Naive thymus-derived CD4-positive, alpha-beta T cell (primary cell): ENCODE measurements at regions not wholly inside any gene's neighbourhood (a gene's known extent, or its start where the extent isn't known, plus 50 kb on each side); places are given as distances from the start of the nearest gene placed in this dataset.

Experiments
- ATAC-seq: fragments of 150-1000 bp; cut with Tn5 transposase; 2 replicates; pipeline ENCODE4 v1.10.0; 2021; ENCODE audit warnings: mild to moderate bottlenecking, moderate library complexity
- CTCF ChIA-PET: fragments of 350-600 bp; sonication (Branson Sonifier 250); formaldehyde crosslinking; loops from one replicate; lab custom pipeline; 2021; ENCODE audit warnings: antibody characterized with exemption; lab: Charles Lee
- POLR2A ChIA-PET: fragments of 350-600 bp; sonication (Branson Sonifier 250); formaldehyde crosslinking; loops from one replicate; lab custom pipeline; 2021; ENCODE audit warnings: antibody characterized with exemption, inconsistent platforms; lab: Charles Lee
- DNase-seq, 9 donors: peaks; one replicate each; pipeline versions ENCODE4 v3.0.0 to v3.0.0-alpha.2; 2020 to 2022; ENCODE audit warnings: mixed read lengths in 1 of 9
- H3K27ac ChIP-seq: one replicate; pipeline ENCODE4 v1.7.0; 2013; ENCODE audit warnings: mild to moderate bottlenecking, low read depth, low read length, moderate library complexity
- H3K27me3 ChIP-seq, 2 donors: one replicate each; pipeline ENCODE4 v1.7.0; 2013; ENCODE audit warnings: low read length in 2 of 2, mild to moderate bottlenecking in 2 of 2, moderate library complexity in 2 of 2; ENCODE audit not compliant: control insufficient read depth in 2 of 2, insufficient read depth in 2 of 2
- H3K36me3 ChIP-seq, 3 experiments: 1 replicate in 2 of 3; 2 replicates in 1 of 3; pipeline ENCODE4 v1.7.0; 2013; ENCODE audit warnings: low read length in 3 of 3, mild to moderate bottlenecking in 3 of 3, moderate library complexity in 1 of 3; ENCODE audit not compliant: insufficient read depth in 3 of 3, control insufficient read depth in 2 of 3
- H3K4me1 ChIP-seq, 2 donors: one replicate each; pipeline ENCODE4 v1.7.0; 2013; ENCODE audit warnings: low read length in 2 of 2, mild to moderate bottlenecking in 2 of 2, moderate library complexity in 1 of 2; ENCODE audit not compliant: control insufficient read depth in 2 of 2, insufficient read depth in 2 of 2
- H3K4me3 ChIP-seq: 2 replicates; pipeline ENCODE4 v1.7.0; 2013; ENCODE audit warnings: mild to moderate bottlenecking, low read length
- H3K9me3 ChIP-seq, 3 experiments: 1 replicate in 2 of 3; 2 replicates in 1 of 3; pipeline ENCODE4 v1.7.0; 2013; ENCODE audit warnings: low read length in 3 of 3; ENCODE audit not compliant: control insufficient read depth in 2 of 3
- H3K27ac Mint-ChIP-seq, 9 donors: one replicate each; pipeline ENCODE4 v1.8.0; 2020 to 2022; ENCODE audit warnings: mixed read lengths in 9 of 9, mild to moderate bottlenecking in 8 of 9, moderate library complexity in 5 of 9, inconsistent platforms in 2 of 9
- H3K27me3 Mint-ChIP-seq, 5 donors: one replicate each; pipeline ENCODE4 v1.8.0; 2021 to 2022; ENCODE audit warnings: mixed read lengths in 5 of 5, mild to moderate bottlenecking in 1 of 5
- H3K36me3 Mint-ChIP-seq, 5 donors: one replicate each; pipeline ENCODE4 v1.8.0; 2020 to 2022; ENCODE audit warnings: mixed read lengths in 5 of 5, mild to moderate bottlenecking in 3 of 5, inconsistent platforms in 1 of 5
- H3K4me1 Mint-ChIP-seq, 7 donors: one replicate each; pipeline ENCODE4 v1.8.0; 2020 to 2022; ENCODE audit warnings: mixed read lengths in 7 of 7, mild to moderate bottlenecking in 3 of 7, inconsistent platforms in 1 of 7
- H3K4me3 Mint-ChIP-seq, 10 donors: one replicate each; pipeline ENCODE4 v1.8.0; 2020 to 2022; ENCODE audit warnings: mild to moderate bottlenecking in 10 of 10, mixed read lengths in 10 of 10, moderate library complexity in 6 of 10, inconsistent platforms in 2 of 10
- H3K9me3 Mint-ChIP-seq, 11 donors: one replicate each; pipeline ENCODE4 v1.8.0; 2020 to 2022; ENCODE audit warnings: mixed read lengths in 11 of 11, mild to moderate bottlenecking in 4 of 11, inconsistent platforms in 1 of 11, moderate library complexity in 1 of 11
- intact Hi-C, 2 donors: fragments of 100-400 bp; cut with micrococcal nuclease; formaldehyde crosslinking; loops; one replicate each; pipeline ENCODE4 v1.15.1; 2023

GRCh38 chr2:34373586-34374233 lies 774.6 kb upstream of the FAM98A start:
- Mint-ChIP-seq H3K4me1 (no peaks in the 10 kb centered on the region), H3K27me3 (no peaks in the 10 kb centered on the region), H3K4me3 (no peak overlapping the region), H3K36me3 (no peaks in the 10 kb centered on the region), H3K9me3 (peaks cover 0 to 17% (median 3%) of the 10 kb centered on the region in 11 donors), H3K27ac (no peak overlapping the region)
- intact Hi-C loops: no loop called here
- ChIA-PET CTCF (no interaction called here), POLR2A (no interaction called here)
- no peak overlapping the region for H3K27ac ChIP-seq
- H3K36me3 ChIP-seq: no peaks in the 10 kb centered on the region
- ATAC-seq (no peak), DNase-seq (no peak)
- H3K4me3 ChIP-seq: no peak overlapping the region
- no peaks in the 10 kb centered on the region for H3K4me1 ChIP-seq
- H3K9me3 ChIP-seq: no peaks in the 10 kb centered on the region
- H3K27me3 ChIP-seq: no peaks in the 10 kb centered on the region

- ATAC-seq (no peak), DNase-seq (no peak)
- Histone ChIP-seq H3K9me3 (no peaks in the 10 kb centered on the region), H3K4me3 (no peak overlapping the region), H3K4me1 (no peaks in the 10 kb centered on the region), H3K27me3 (no peaks in the 10 kb centered on the region), H3K27ac (no peak overlapping the region), H3K36me3 (no peaks in the 10 kb centered on the region)
- Mint-ChIP-seq H3K36me3 (no peaks in the 10 kb centered on the region), H3K27ac (no peak overlapping the region), H3K4me3 (no peak overlapping the region), H3K9me3 (peaks cover 0 to 17% (median 3%) of the 10 kb centered on the region in 11 donors), H3K27me3 (no peaks in the 10 kb centered on the region), H3K4me1 (no peaks in the 10 kb centered on the region)
- intact Hi-C loops: no loop called here
- ChIA-PET CTCF (no interaction called here), POLR2A (no interaction called here)
Measured at GRCh38 chr2:34372967-34373366, 773.9 kb upstream of the FAM98A start.

GRCh38 chr2:34371711-34372110 lies 772.6 kb upstream of the FAM98A start:
- no peak overlapping the region for H3K4me3 ChIP-seq
- no peaks in the 10 kb centered on the region for H3K4me1 ChIP-seq
- ChIA-PET POLR2A (no interaction called here), CTCF (no interaction called here)
- no peak overlapping the region for H3K27ac ChIP-seq
- Mint-ChIP-seq H3K27ac (no peak overlapping the region), H3K27me3 (no peaks in the 10 kb centered on the region), H3K9me3 (peaks cover 0 to 13% (median 0%) of the 10 kb centered on the region in 11 donors), H3K36me3 (no peaks in the 10 kb centered on the region), H3K4me1 (no peaks in the 10 kb centered on the region), H3K4me3 (no peak overlapping the region)
- no peaks in the 10 kb centered on the region for H3K27me3 ChIP-seq
- no peaks in the 10 kb centered on the region for H3K36me3 ChIP-seq
- DNase-seq (no peak), ATAC-seq (no peak)
- intact Hi-C loops: no loop called here
- H3K9me3 ChIP-seq: no peaks in the 10 kb centered on the region

GRCh38 chr2:34368304-34368703 lies 769.2 kb upstream of the FAM98A start:
- CTCF ChIA-PET: interaction anchor here (0.6 kb wide), 1 partner anchor 22 kb away, joined by 3 read pairs; no protein-coding TSS in a partner anchor
- H3K4me1 ChIP-seq: no peaks in the 10 kb centered on the region
- no peak overlapping the region for H3K27ac ChIP-seq
- no peaks in the 10 kb centered on the region for H3K36me3 ChIP-seq
- Mint-ChIP-seq H3K4me1 (no peaks in the 10 kb centered on the region), H3K27ac (no peak overlapping the region), H3K4me3 (no peak overlapping the region), H3K27me3 (no peaks in the 10 kb centered on the region), H3K9me3 (peaks cover 0 to 8% (median 0%) of the 10 kb centered on the region in 11 donors), H3K36me3 (no peaks in the 10 kb centered on the region)
- ATAC-seq (no peak), DNase-seq (no peak)
- intact Hi-C loops: no loop called here
- POLR2A ChIA-PET: no interaction called here
- H3K9me3 ChIP-seq: no peaks in the 10 kb centered on the region
- no peaks in the 10 kb centered on the region for H3K27me3 ChIP-seq
- H3K4me3 ChIP-seq: no peak overlapping the region

GRCh38 chr2:34365932-34366331 lies 766.8 kb upstream of the FAM98A start:
- H3K4me1 Mint-ChIP-seq: no peaks in the 10 kb centered on the region
- no peak overlapping the region for H3K27ac Mint-ChIP-seq
- Histone ChIP-seq H3K27ac (no peak overlapping the region), H3K9me3 (no peaks in the 10 kb centered on the region), H3K36me3 (no peaks in the 10 kb centered on the region), H3K4me3 (no peak overlapping the region), H3K4me1 (no peaks in the 10 kb centered on the region), H3K27me3 (no peaks in the 10 kb centered on the region)
- H3K4me3 Mint-ChIP-seq: no peak overlapping the region
- DNase-seq (no peak), ATAC-seq (no peak)
- no peaks in the 10 kb centered on the region for H3K27me3 Mint-ChIP-seq
- POLR2A ChIA-PET: no interaction called here
- intact Hi-C loops: no loop called here
- H3K9me3 Mint-ChIP-seq: peaks cover 0 to 4% (median 0%) of the 10 kb centered on the region in 11 donors
- no peaks in the 10 kb centered on the region for H3K36me3 Mint-ChIP-seq
- CTCF ChIA-PET: no interaction called here

- intact Hi-C loops: no loop called here
Measured at GRCh38 chr2:34365512-34365911, 766.4 kb upstream of the FAM98A start.

GRCh38 chr2:34353509-34354113 lies 754.5 kb upstream of the FAM98A start:
- no peak for ATAC-seq
- Histone ChIP-seq H3K4me1 (no peaks in the 10 kb centered on the region), H3K27me3 (no peaks in the 10 kb centered on the region), H3K27ac (no peak overlapping the region), H3K9me3 (no peaks in the 10 kb centered on the region), H3K4me3 (no peak overlapping the region), H3K36me3 (no peaks in the 10 kb centered on the region)
- H3K27ac Mint-ChIP-seq: no peak overlapping the region
- no peak overlapping the region for H3K4me3 Mint-ChIP-seq
- no peaks in the 10 kb centered on the region for H3K27me3 Mint-ChIP-seq
- ChIA-PET POLR2A (no interaction called here), CTCF (no interaction called here)
- no peak for DNase-seq
- H3K9me3 Mint-ChIP-seq: peaks cover 0 to 4% (median 0%) of the 10 kb centered on the region in 11 donors
- H3K36me3 Mint-ChIP-seq: no peaks in the 10 kb centered on the region
- no peaks in the 10 kb centered on the region for H3K4me1 Mint-ChIP-seq
- intact Hi-C loops: no loop called here

More at GRCh38 chr2:34365512-34365911, 766.4 kb upstream of the FAM98A start:
- H3K4me3 Mint-ChIP-seq: no peak overlapping the region
- no peaks in the 10 kb centered on the region for H3K4me1 Mint-ChIP-seq
- ChIA-PET POLR2A (no interaction called here), CTCF (no interaction called here)
- peaks cover 0 to 4% (median 0%) of the 10 kb centered on the region in 11 donors for H3K9me3 Mint-ChIP-seq
- H3K36me3 Mint-ChIP-seq: no peaks in the 10 kb centered on the region
- no peak for ATAC-seq
- Histone ChIP-seq H3K4me1 (no peaks in the 10 kb centered on the region), H3K36me3 (no peaks in the 10 kb centered on the region), H3K27ac (no peak overlapping the region), H3K27me3 (no peaks in the 10 kb centered on the region), H3K9me3 (no peaks in the 10 kb centered on the region), H3K4me3 (no peak overlapping the region)
- no peak overlapping the region for H3K27ac Mint-ChIP-seq
- no peak for DNase-seq
- no peaks in the 10 kb centered on the region for H3K27me3 Mint-ChIP-seq
